ENCODE measurements at regions not wholly inside any gene's neighbourhood (a gene's known extent, or its start where the extent isn't known, plus 50 kb on each side); places are given as distances from the start of the nearest gene placed in this dataset.

DNA sequence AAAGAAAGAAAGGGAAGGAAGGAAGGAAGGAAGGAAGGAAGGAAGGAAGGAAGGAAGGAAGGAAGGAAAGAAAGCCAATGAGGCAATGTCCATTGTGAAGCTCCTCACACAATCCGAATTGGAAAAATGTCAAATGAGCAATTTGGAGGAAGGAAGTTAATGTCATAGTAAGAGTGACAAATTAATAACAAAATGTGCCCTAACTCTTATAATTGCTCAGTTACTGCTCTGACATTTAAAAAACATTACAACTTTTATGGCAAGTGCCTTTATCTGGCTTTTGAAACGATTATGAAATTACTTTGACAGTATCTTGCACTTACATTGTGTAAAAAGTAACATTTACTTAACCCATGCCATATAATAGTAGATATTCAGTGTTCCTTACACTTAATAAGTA lies 96.5 kb upstream of the EFHC2 start:
- DNase-seq (ENCODE audit: low spot score): no peak
- Histone ChIP-seq H3K27ac (no peak overlapping the region), H3F3A (ENCODE audit: low read depth) (no peaks in the 10 kb centered on the region), H3K36me3 (no peaks in the 10 kb centered on the region), H3K4me1 (no peaks in the 10 kb centered on the region), H3K9ac (no peak overlapping the region), H3K27me3 (no peaks in the 10 kb centered on the region), H2AFZ (replicated peaks) (no peak overlapping the region), H3K4me3 (no peak overlapping the region), H3K79me2 (ENCODE audit: low read depth) (no peaks in the 10 kb centered on the region), H3K9me3 (ENCODE audit: low read depth) (no peaks in the 10 kb centered on the region), H4K20me1 (ENCODE audit: low read depth) (no peaks in the 10 kb centered on the region), H3K4me2 (no peak overlapping the region)
- Mint-ChIP-seq H3K4me1 (no peaks in the 10 kb centered on the region), H3K27me3 (ENCODE audit: insufficient read depth, low read depth) (no peaks in the 10 kb centered on the region), H3K36me3 (no peaks in the 10 kb centered on the region), H3K9me3 (peaks cover 10% of the 10 kb centered on the region), H3K27ac (no peak overlapping the region), H3K4me3 (no peak overlapping the region)
- TF ChIP-seq, protein P1, sequence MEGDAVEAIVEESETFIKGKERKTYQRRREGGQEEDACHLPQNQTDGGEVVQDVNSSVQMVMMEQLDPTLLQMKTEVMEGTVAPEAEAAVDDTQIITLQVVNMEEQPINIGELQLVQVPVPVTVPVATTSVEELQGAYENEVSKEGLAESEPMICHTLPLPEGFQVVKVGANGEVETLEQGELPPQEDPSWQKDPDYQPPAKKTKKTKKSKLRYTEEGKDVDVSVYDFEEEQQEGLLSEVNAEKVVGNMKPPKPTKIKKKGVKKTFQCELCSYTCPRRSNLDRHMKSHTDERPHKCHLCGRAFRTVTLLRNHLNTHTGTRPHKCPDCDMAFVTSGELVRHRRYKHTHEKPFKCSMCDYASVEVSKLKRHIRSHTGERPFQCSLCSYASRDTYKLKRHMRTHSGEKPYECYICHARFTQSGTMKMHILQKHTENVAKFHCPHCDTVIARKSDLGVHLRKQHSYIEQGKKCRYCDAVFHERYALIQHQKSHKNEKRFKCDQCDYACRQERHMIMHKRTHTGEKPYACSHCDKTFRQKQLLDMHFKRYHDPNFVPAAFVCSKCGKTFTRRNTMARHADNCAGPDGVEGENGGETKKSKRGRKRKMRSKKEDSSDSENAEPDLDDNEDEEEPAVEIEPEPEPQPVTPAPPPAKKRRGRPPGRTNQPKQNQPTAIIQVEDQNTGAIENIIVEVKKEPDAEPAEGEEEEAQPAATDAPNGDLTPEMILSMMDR (IDR thresholded peaks at IDR 0.05): no peak
- TF ChIP-seq EZH2phosphoT487 (IDR thresholded peaks at IDR 0.05): no peak
- no peak for TF ChIP-seq EZH2 (IDR thresholded peaks at IDR 0.05)

DNA sequence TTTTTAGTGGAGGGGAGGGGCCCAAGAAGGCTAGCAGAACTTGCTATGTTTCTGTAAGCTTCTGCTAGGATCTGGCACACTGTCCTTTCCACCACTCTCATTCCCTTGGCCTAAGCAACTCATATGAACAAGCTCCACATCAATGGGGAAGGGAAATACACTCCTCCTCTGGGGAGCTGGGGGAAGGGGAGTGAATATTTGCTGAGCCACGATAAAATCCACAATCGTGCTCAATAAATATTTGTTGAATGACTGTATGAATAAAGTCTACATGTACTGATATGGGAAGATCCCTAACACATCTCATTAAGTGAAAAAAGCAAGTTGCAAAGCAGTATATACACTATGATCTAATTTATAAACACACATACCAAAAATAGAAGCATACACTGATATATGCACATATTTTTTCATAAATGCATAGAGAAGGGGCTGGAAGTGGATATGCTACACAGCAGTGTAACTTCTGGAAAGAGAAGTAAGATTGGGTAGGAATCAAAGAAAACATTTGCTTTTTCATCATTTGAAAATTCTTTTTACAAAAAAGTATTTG lies 95.8 kb upstream of the EFHC2 start:
- H2AFZ ChIP-seq (replicated peaks): no peak overlapping the region
- H3K4me3 Mint-ChIP-seq: no peak overlapping the region
- H3K27me3 Mint-ChIP-seq (ENCODE audit: insufficient read depth, low read depth): peaks cover 2% of the 10 kb centered on the region
- no peaks in the 10 kb centered on the region for H3K27me3 ChIP-seq
- TF ChIP-seq, protein P1 (IDR thresholded peaks at IDR 0.05): no peak
- no peak for TF ChIP-seq EZH2 (IDR thresholded peaks at IDR 0.05)
- TF ChIP-seq EZH2phosphoT487 (IDR thresholded peaks at IDR 0.05): no peak
- no peaks in the 10 kb centered on the region for H3K4me1 ChIP-seq
- no peak overlapping the region for H3K9ac ChIP-seq
- H3F3A ChIP-seq (ENCODE audit: low read depth): no peaks in the 10 kb centered on the region
- H3K36me3 ChIP-seq: no peaks in the 10 kb centered on the region
- no peaks in the 10 kb centered on the region for H4K20me1 ChIP-seq (ENCODE audit: low read depth)
- H3K4me2 ChIP-seq: no peak overlapping the region
- DNase-seq (ENCODE audit: low spot score): no peak
- peaks cover 12% of the 10 kb centered on the region for H3K9me3 Mint-ChIP-seq
- no peak overlapping the region for H3K4me3 ChIP-seq
- H3K9me3 ChIP-seq (ENCODE audit: low read depth): no peaks in the 10 kb centered on the region
- H3K79me2 ChIP-seq (ENCODE audit: low read depth): no peaks in the 10 kb centered on the region
- H3K36me3 Mint-ChIP-seq: no peaks in the 10 kb centered on the region
- no peak overlapping the region for H3K27ac Mint-ChIP-seq
- no peaks in the 10 kb centered on the region for H3K4me1 Mint-ChIP-seq
- H3K27ac ChIP-seq: no peak overlapping the region

DNA sequence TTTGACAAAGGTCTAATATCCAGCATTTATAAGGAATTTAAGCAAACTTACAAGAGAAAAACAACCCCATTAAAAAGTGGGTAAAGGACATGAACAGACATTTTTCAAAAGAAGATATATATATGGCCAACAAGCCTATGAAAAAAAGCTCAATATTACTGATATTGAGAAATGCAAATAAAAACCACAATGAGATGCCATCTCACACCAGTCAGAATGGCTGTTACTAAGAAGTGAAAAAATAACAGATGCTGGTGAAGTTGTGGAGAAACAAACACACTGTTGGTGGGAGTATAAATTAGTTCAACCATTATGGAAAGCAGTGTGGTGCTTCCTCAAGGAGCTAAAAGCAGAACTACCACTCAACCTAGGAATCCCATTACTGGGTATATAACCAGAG lies 91.6 kb upstream of the EFHC2 start:
- Histone ChIP-seq H2AFZ (replicated peaks) (no peak overlapping the region), H3K4me3 (no peak overlapping the region), H3K79me2 (ENCODE audit: low read depth) (no peaks in the 10 kb centered on the region), H3K9ac (no peak overlapping the region), H3K9me3 (ENCODE audit: low read depth) (no peaks in the 10 kb centered on the region), H3K4me1 (no peaks in the 10 kb centered on the region), H3K27me3 (no peaks in the 10 kb centered on the region), H3F3A (ENCODE audit: low read depth) (no peaks in the 10 kb centered on the region), H3K4me2 (no peak overlapping the region), H3K27ac (no peak overlapping the region), H3K36me3 (no peaks in the 10 kb centered on the region), H4K20me1 (ENCODE audit: low read depth) (no peaks in the 10 kb centered on the region)
- Mint-ChIP-seq H3K9me3 (peaks cover 14% of the 10 kb centered on the region), H3K4me1 (peaks cover 3% of the 10 kb centered on the region), H3K27ac (no peak overlapping the region), H3K4me3 (no peak overlapping the region), H3K27me3 (ENCODE audit: insufficient read depth, low read depth) (peaks cover 2% of the 10 kb centered on the region), H3K36me3 (no peaks in the 10 kb centered on the region)
- no peak for DNase-seq (ENCODE audit: low spot score)
- TF ChIP-seq, protein P1 (IDR thresholded peaks at IDR 0.05): no peak
- no peak for TF ChIP-seq EZH2phosphoT487 (IDR thresholded peaks at IDR 0.05)
- no peak for TF ChIP-seq EZH2 (IDR thresholded peaks at IDR 0.05)
